Esophagus squamous epithelium (tissue), 5 donors: ENCODE measurements at regions not wholly inside any gene's neighbourhood (a gene's known extent, or its start where the extent isn't known, plus 50 kb on each side); places are given as distances from the start of the nearest gene placed in this dataset.

Experiments
- DNase-seq: peaks from one replicate; lab custom pipeline; 2025; lab: John Stamatoyannopoulos, UW
- H3K27ac ChIP-seq, 4 donors: fragments of 200-600 bp; sonication (generic); one replicate each; pipeline ENCODE4 v1.5.1; 2016 to 2019; ENCODE audit warnings: mild to moderate bottlenecking in 1 of 4
- H3K27me3 ChIP-seq, 4 donors: fragments of 200-600 bp; sonication (generic); 1 replicate in 3 of 4; 2 replicates in 1 of 4; pipeline versions ENCODE4 v1.5.1 to v1.6.0; 2017 to 2021; ENCODE audit warnings: antibody characterized with exemption in 1 of 4
- H3K36me3 ChIP-seq, 3 donors: fragments of 200-600 bp; sonication (generic); one replicate each; pipeline ENCODE4 v1.5.1; 2016 to 2019
- H3K4me1 ChIP-seq, 3 donors: fragments of 200-600 bp; sonication (generic); one replicate each; pipeline ENCODE4 v1.5.1; 2017 to 2019
- H3K4me3 ChIP-seq, 4 donors: fragments of 200-600 bp; sonication (generic); 1 replicate in 3 of 4; 2 replicates in 1 of 4; pipeline ENCODE4 v1.5.1; 2016 to 2019; ENCODE audit warnings: mild to moderate bottlenecking in 2 of 4, moderate library complexity in 1 of 4
- H3K9me3 ChIP-seq, 3 donors: fragments of 200-600 bp; sonication (generic); one replicate each; pipeline ENCODE4 v1.5.1; 2016 to 2019
- POLR2A ChIP-seq, 4 donors: fragments of 450-650 bp; IDR thresholded peaks; one replicate each; pipeline ENCODE4 v1.6.1; 2017; ENCODE audit warnings: antibody characterized with exemption in 4 of 4, mild to moderate bottlenecking in 4 of 4, moderate library complexity in 3 of 4
- WGBS, 2 donors: methylation state at CpG; one replicate each; pipeline ENCODE4 v1.1.5; 2018; 5-methylcytosine and 5-hydroxymethylcytosine counted together
- intact Hi-C: fragments of 100-400 bp; cut with DNase I; formaldehyde crosslinking; loops from one replicate; pipeline ENCODE4 v1.15.0; 2022
- TF ChIP-seq, protein P1 (sequence below), 6 experiments: fragments of 450-650 bp in 4 of 6; fragments of 200-600 bp in 2 of 6; sonication (generic) in 2 of 6; IDR thresholded peaks; one replicate each; pipeline ENCODE4 v1.5.1; 2016 to 2019; ENCODE audit warnings: antibody characterized with exemption in 6 of 6, mild to moderate bottlenecking in 4 of 6, moderate library complexity in 4 of 6
- donor health status: DM: yes; HTN: yes; CAD: no.

DNA sequence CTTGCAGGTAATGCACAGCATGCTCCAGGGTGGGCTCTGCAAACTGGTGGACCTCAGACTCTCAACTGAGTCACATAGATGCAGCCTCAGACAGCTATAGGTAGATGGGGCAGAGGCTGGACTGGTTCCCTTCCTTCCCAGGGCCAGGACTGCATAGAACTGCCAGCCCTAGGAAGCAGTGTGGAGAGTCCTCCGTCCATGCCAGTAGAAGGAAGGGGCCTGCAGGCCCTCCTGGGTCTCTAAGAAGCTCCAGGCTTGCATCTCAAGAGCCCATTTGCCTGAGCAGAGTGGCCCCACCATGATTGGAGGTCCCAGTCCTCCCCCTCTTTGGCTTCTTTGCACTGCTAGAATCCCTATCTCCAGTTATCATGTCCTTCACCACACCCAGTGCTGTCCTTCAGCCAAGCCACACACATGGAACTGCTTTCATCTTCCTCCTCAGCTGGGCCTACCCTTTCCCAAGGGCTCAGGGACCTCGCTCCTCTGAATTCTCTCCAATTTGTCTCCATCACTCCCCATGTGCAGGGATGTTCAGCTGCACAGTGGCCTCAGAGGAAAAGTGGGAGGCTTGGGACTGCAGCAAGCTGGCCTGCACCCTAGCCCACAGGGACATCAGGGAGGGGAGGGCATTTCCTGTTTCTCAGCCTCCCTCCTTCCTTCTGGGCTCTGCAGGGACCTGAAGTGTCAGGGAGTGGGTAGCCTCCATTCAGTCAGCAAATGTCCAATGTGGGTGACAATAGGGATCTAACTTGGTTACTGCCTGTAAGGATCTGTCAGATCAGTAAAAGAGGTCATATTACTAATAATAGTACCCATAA, 146.0 kb downstream of the PJA1 start:
- 51 to 78% methylated on average over 1 to 2 of the region's 2 CpGs for WGBS, 2 donors

DNA sequence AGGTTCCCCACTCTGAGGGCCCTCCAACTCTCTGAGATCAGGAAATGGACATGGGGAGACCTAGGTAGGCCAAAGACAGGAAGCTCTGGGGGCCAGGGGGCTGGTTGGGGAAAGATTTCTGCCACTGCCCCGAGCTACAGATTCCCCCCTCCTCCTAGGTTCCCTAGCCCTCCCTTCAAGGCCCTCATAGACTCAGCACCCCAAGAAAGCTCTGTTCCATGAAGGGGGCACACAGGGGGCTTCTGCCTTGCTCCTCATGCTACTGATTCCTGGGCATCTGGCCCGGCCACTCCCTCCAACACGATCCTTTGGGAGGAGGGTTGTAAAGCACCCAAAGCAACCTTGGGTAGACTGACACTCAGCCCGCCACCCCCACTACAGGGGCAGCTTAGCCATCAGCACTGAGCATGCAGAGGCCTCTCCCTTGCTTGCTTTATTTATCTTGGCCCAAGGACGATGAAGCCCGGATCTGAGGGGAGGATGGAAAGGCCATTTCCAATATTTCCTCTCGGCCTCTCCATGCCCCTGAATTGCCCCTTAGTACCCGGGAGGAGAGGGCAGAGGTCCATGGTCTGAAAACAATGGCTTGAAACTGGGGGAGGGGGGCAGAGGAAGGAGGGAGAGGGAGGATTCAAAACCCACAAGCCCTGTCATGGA, 146.7 kb downstream of the PJA1 start:
- DNase-seq = no peak
- Histone ChIP-seq H3K9me3 (no peaks in the 10 kb centered on the region), H3K27me3 (no peaks in the 10 kb centered on the region), H3K4me1 (peaks cover 0 to 28% (median 8%) of the 10 kb centered on the region in 3 donors), H3K27ac (no peak overlapping the region), H3K4me3 (no peak overlapping the region), H3K36me3 (no peaks in the 10 kb centered on the region)
- WGBS, 2 donors = 61% methylated on average over 3 of the region's 8 CpGs; no CpG with 5 or more reads in 1 of the 2 donors
- TF ChIP-seq POLR2A (IDR thresholded peaks at IDR 0.05) = no peak
- TF ChIP-seq, protein P1, sequence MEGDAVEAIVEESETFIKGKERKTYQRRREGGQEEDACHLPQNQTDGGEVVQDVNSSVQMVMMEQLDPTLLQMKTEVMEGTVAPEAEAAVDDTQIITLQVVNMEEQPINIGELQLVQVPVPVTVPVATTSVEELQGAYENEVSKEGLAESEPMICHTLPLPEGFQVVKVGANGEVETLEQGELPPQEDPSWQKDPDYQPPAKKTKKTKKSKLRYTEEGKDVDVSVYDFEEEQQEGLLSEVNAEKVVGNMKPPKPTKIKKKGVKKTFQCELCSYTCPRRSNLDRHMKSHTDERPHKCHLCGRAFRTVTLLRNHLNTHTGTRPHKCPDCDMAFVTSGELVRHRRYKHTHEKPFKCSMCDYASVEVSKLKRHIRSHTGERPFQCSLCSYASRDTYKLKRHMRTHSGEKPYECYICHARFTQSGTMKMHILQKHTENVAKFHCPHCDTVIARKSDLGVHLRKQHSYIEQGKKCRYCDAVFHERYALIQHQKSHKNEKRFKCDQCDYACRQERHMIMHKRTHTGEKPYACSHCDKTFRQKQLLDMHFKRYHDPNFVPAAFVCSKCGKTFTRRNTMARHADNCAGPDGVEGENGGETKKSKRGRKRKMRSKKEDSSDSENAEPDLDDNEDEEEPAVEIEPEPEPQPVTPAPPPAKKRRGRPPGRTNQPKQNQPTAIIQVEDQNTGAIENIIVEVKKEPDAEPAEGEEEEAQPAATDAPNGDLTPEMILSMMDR (IDR thresholded peaks at IDR 0.05) = no peak
- intact Hi-C loops = no loop called here

More for the DNA sequence above, 146.0 kb downstream of the PJA1 start:
- no peaks in the 10 kb centered on the region for H3K27me3 ChIP-seq
- intact Hi-C loops = no loop called here
- H3K36me3 ChIP-seq = no peaks in the 10 kb centered on the region
- H3K4me1 ChIP-seq = peaks cover 0 to 30% (median 8%) of the 10 kb centered on the region in 3 donors
- H3K4me3 ChIP-seq = no peak overlapping the region
- no peak for DNase-seq
- H3K9me3 ChIP-seq = no peaks in the 10 kb centered on the region
- no peak overlapping the region for H3K27ac ChIP-seq
- no peak for TF ChIP-seq POLR2A (IDR thresholded peaks at IDR 0.05)
- TF ChIP-seq, protein P1 (IDR thresholded peaks at IDR 0.05) = no peak

DNA sequence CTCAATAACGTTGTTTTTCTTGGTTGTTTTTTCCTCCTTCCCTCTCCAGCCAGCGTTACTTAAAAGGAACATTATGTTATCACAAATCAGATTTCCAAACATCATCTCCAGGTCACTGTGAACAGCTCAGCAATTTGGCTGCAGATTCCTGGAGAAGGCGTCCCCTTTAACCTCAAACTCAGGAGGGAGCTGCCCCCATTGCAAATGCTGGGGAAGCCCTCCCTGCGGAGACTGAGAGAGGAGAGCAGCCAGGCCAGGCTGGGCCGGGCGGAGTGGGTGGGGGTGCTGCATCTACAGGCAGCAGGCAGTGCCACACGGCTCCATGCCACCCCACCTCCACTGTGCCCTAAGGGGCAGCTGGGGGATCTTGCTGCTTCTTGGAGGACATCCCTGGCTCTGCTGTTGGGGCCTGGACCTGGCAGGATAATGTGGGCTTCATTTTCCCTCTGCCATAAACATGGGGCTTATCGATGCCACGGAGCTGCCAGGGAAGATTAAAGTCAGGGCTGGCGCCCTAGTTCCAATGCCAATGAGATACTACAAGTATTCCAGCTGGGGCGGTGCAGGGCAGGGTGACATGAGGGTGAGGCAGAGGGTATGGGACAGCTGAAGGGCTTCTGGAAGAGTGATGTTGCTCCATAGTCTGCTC, 148.8 kb downstream of the PJA1 start:
- intact Hi-C loops = no loop called here
- WGBS, 2 donors = 20 to 57% methylated on average over 3 to 6 of the region's 11 CpGs

DNA sequence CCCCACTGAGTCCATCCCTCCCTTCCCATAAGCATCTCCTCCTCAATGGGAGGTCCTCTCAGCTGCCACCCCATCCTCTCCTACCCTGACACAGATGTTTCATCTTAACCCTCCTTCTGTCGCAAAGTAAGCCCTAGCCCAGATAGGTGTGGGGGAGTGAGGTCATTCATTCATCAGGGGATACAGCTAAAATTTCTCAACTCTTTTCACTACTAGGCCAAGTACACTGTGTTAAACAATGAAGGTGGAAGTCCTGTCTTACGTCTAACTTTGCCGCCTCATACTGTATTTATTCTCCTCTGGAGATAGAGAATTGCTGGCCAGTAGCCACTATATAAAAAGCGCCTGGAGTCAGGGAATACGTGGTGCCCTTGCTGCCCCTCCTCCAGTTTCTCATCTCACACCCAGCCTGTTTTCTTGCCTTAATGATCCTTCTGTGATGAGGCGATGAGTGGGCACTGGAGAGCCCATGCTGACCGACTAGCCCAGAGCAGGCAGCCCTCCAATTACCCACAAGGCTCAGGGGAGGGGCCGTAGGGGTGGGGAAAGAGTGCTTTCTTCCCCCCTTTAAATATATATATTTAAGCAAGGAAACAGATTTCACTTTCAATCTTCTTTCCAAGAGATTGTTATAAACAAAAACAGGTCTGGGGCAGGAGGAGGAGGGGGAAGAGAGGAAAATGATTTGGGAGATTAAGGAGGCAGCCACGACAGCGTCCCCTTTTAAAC, 149.5 kb downstream of the PJA1 start:
- no peak overlapping the region for H3K27ac ChIP-seq
- 54 to 71% methylated on average over 6 to 8 of the region's 10 CpGs for WGBS, 2 donors
- no peaks in the 10 kb centered on the region for H3K36me3 ChIP-seq
- no peaks in the 10 kb centered on the region for H3K27me3 ChIP-seq
- TF ChIP-seq POLR2A (IDR thresholded peaks at IDR 0.05) = no peak
- TF ChIP-seq, protein P1 (IDR thresholded peaks at IDR 0.05) = no peak
- DNase-seq = no peak
- H3K4me1 ChIP-seq = peaks cover 0 to 28% (median 8%) of the 10 kb centered on the region in 3 donors
- no peak overlapping the region for H3K4me3 ChIP-seq
- intact Hi-C loops = no loop called here
- no peaks in the 10 kb centered on the region for H3K9me3 ChIP-seq

More for the DNA sequence above, 148.8 kb downstream of the PJA1 start:
- Histone ChIP-seq H3K36me3 (no peaks in the 10 kb centered on the region), H3K9me3 (no peaks in the 10 kb centered on the region), H3K4me3 (no peak overlapping the region), H3K27ac (no peak overlapping the region), H3K4me1 (peaks cover 0 to 28% (median 8%) of the 10 kb centered on the region in 3 donors), H3K27me3 (no peaks in the 10 kb centered on the region)
- TF ChIP-seq POLR2A (IDR thresholded peaks at IDR 0.05) = no peak
- TF ChIP-seq, protein P1 (IDR thresholded peaks at IDR 0.05) = no peak
- DNase-seq = no peak
